Activated T-cell treated with anti-CD3 and anti-CD28 coated beads, Interleukin-2, amount 50 U/mL, for 72 hours (primary cell): ENCODE measurements at regions not wholly inside any gene's neighbourhood (a gene's known extent, or its start where the extent isn't known, plus 50 kb on each side); places are given as distances from the start of the nearest gene placed in this dataset.

Experiments
- ATAC-seq, 2 donors: fragments of 150-1000 bp; cut with Tn5 transposase; replicated peaks in 1 of 2; 2 replicates each; pipeline ENCODE4 v1.10.0; 2021; ENCODE audit warnings: moderate library complexity in 2 of 2, mild to moderate bottlenecking in 1 of 2
- DNase-seq, 2 donors: peaks; one replicate each; pipeline ENCODE4 v3.0.0; 2021 to 2022; ENCODE audit warnings: mixed read lengths in 1 of 2
- H3K27ac Mint-ChIP-seq: one replicate; pipeline ENCODE4 v1.8.0; 2022; ENCODE audit warnings: mild to moderate bottlenecking, moderate library complexity, mixed read lengths
- H3K27me3 Mint-ChIP-seq: one replicate; pipeline ENCODE4 v1.8.0; 2022; ENCODE audit warnings: low read depth, mixed read lengths
- H3K36me3 Mint-ChIP-seq, 2 donors: one replicate each; pipeline ENCODE4 v1.8.0; 2022; ENCODE audit warnings: mixed read lengths in 2 of 2, mild to moderate bottlenecking in 1 of 2; ENCODE audit not compliant: insufficient read depth in 2 of 2
- H3K4me1 Mint-ChIP-seq: one replicate; pipeline ENCODE4 v1.8.0; 2022; ENCODE audit warnings: low read depth, mixed read lengths
- H3K4me3 Mint-ChIP-seq, 2 donors: one replicate each; pipeline ENCODE4 v1.8.0; 2022; ENCODE audit warnings: mild to moderate bottlenecking in 2 of 2, mixed read lengths in 2 of 2, moderate library complexity in 2 of 2
- H3K9me3 Mint-ChIP-seq, 2 donors: one replicate each; pipeline ENCODE4 v1.8.0; 2022; ENCODE audit warnings: mixed read lengths in 2 of 2

DNA sequence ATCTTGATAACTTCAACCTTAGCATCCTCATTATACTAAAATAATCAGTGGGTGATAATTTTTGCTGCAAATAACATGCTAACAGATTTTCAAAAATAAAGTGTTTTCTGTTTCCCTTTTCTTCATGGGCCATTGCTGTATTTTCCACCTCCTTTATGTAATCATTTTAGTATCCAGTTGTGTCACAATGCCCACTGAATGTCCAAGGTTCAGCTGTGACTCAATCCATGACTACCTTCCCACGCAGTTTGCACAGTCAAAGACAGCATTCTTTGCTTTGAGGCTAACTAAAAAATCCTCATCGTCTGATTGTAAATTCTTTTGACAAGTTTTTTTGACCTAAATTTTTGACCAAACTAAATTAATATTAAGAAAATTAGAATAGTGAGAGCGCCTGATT, 474.1 kb downstream of the FLRT2 start:
- Mint-ChIP-seq H3K36me3 (peaks cover 2 to 7% of the 10 kb centered on the region in 2 donors), H3K9me3 (no peaks in the 10 kb centered on the region), H3K27ac (no peak overlapping the region), H3K27me3 (no peaks in the 10 kb centered on the region), H3K4me3 (no peak overlapping the region), H3K4me1 (no peaks in the 10 kb centered on the region)
- ATAC-seq (no peak), DNase-seq (peak in 1 of 2 donors; percentile 3)

DNA sequence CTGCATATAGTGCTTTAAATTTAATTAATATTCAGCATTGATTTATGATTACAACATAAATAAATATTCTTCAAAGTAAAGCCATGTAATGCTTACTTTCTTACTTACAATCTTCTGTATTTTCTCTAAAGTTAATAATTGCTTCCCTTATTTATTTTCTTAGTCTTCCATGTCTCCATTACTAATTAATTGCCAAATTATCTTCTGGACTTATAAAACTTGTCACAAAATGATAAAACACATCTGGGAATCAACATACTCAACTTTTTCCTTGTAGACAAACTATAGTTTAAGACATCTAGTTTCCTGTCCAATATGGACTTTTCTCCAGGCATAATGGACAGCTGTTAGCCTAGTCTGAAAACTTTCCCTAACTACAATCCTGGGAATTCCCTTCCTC, 466.6 kb downstream of the FLRT2 start:
- ATAC-seq (no peak), DNase-seq (no peak)
- Mint-ChIP-seq H3K27ac (no peak overlapping the region), H3K4me3 (no peak overlapping the region), H3K36me3 (peaks cover 0 to 3% of the 10 kb centered on the region in 2 donors), H3K4me1 (no peaks in the 10 kb centered on the region), H3K9me3 (no peaks in the 10 kb centered on the region), H3K27me3 (no peaks in the 10 kb centered on the region)

DNA sequence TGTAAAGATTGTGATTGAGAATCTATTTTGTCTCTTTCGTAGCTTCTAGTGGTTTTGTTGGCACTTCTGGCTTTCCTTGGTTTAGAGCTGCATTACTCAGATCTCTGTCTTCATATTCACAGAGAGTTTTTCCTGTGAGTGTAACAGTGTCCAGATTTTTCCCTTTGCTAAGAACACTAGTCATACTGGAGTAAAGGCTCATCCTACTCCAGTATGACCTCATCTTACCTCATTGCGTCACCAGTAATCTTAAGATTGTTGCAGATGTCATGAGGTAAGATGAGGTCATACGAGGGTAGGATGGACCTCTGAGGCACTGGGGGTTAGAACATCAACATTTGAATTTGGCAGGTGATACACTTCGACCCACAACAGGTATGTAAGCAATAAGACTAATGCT, 461.2 kb downstream of the FLRT2 start:
- H3K4me1 Mint-ChIP-seq, result no peaks in the 10 kb centered on the region
- H3K4me3 Mint-ChIP-seq, result no peak overlapping the region
- peaks cover 2 to 3% of the 10 kb centered on the region in 2 donors for H3K36me3 Mint-ChIP-seq
- no peak overlapping the region for H3K27ac Mint-ChIP-seq
- ATAC-seq (no peak), DNase-seq (no peak)
- peaks cover 0 to 4% of the 10 kb centered on the region in 2 donors for H3K9me3 Mint-ChIP-seq
- no peaks in the 10 kb centered on the region for H3K27me3 Mint-ChIP-seq

- DNase-seq, result no peak
- Mint-ChIP-seq H3K4me3 (no peak overlapping the region), H3K27ac (no peak overlapping the region), H3K36me3 (peaks cover 2 to 3% of the 10 kb centered on the region in 2 donors), H3K4me1 (no peaks in the 10 kb centered on the region), H3K9me3 (peaks cover 0 to 4% of the 10 kb centered on the region in 2 donors), H3K27me3 (no peaks in the 10 kb centered on the region)
- no peak for ATAC-seq
These were observed 458.0 kb downstream of the FLRT2 start for GRCh38 chr14:85987907-85988306.

DNA sequence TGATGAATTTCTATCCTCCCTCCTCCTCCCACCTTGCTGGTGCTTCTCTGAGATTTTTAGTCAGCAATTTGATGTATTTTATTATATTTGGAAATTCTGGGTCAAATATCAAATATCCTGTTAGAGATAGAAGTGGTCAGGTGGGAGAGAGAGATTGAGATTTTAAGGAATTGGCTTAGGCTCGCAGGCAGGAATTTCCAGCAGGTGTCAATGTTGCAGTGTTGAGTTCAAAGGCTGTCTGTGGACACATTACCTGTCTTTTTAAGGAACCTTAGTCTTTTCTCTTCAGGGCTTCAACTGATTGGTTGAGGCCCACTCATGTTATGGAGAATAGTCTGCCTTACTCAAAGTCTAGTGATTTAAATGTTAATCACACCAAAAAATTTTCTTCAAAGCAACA, 457.3 kb downstream of the FLRT2 start:
- Mint-ChIP-seq H3K4me1 (no peaks in the 10 kb centered on the region), H3K9me3 (peaks cover 0 to 4% of the 10 kb centered on the region in 2 donors), H3K4me3 (no peak overlapping the region), H3K27me3 (no peaks in the 10 kb centered on the region), H3K27ac (no peak overlapping the region), H3K36me3 (peaks cover 2 to 3% of the 10 kb centered on the region in 2 donors)
- ATAC-seq, result no peak
- DNase-seq, result no peak

DNA sequence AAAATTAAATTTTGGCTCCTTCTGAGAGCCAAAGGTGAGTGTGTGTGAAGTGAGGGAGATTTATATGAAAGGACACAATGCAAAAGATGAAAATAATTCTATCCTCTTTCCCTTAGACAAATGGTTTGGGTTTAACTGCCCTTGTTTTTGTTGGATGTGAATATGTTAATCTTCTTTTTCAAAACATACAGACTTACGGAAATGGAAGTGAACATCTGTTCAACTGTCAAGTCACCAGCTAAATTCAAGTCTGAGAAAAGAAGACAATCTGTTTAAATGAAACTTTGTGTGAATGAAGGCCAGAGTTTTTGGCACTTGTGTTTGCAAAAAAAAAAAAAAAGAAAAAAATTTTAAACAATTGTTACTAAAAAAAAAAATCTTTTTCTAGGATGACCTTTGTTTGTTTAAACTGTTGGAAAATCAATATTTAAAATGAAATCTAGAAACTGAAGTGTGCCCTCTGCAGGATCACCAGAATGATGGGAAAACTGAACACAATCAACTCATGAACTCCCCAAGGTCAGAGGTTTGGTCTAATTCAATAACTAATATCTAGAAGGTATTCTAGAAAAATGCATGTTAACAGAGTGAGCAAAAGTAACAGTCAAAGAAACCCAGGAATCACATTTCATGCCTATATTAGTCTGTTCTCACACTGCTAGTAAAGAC, 448.8 kb downstream of the FLRT2 start:
- Mint-ChIP-seq H3K9me3 (peaks cover 1 to 6% of the 10 kb centered on the region in 2 donors), H3K27me3 (no peaks in the 10 kb centered on the region), H3K36me3 (peaks cover 3 to 7% of the 10 kb centered on the region in 2 donors), H3K4me3 (no peak overlapping the region), H3K27ac (no peak overlapping the region), H3K4me1 (no peaks in the 10 kb centered on the region)
- DNase-seq (no peak), ATAC-seq (no peak)

GRCh38 chr14:85974602-85975001, 444.7 kb downstream of the FLRT2 start:
- no peak for DNase-seq
- Mint-ChIP-seq H3K27me3 (no peaks in the 10 kb centered on the region), H3K4me1 (no peaks in the 10 kb centered on the region), H3K27ac (no peak overlapping the region), H3K9me3 (peaks cover 13% of the 10 kb centered on the region in 2 donors), H3K4me3 (no peak overlapping the region), H3K36me3 (peaks cover 10 to 28% of the 10 kb centered on the region in 2 donors)
- no peak for ATAC-seq

DNA sequence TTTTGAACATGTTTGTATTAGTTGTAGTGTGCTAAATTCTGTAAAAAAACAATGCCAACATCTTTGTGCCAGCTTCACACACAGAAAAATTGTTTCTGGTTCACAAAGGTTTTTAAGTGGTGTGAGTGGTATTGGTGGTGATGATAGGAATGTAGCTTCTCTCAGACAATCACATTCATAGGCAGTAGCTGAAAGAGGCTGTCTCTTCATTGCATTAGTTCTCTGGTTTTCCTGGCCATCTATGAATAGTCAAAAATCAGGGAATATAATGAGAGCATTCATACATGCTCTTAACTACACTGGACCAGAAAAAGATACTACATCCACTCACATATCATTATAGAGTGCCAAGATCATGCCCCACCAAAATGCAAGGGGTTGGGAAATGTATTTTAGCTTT, 433.5 kb downstream of the FLRT2 start:
- H3K4me3 Mint-ChIP-seq, result no peak overlapping the region
- H3K36me3 Mint-ChIP-seq, result peaks cover 0 to 2% of the 10 kb centered on the region in 2 donors
- no peak for DNase-seq
- no peaks in the 10 kb centered on the region for H3K27me3 Mint-ChIP-seq
- ATAC-seq, result no peak
- no peak overlapping the region for H3K27ac Mint-ChIP-seq
- H3K9me3 Mint-ChIP-seq, result no peaks in the 10 kb centered on the region
- no peaks in the 10 kb centered on the region for H3K4me1 Mint-ChIP-seq

- Mint-ChIP-seq H3K4me3 (no peak overlapping the region), H3K27ac (no peak overlapping the region), H3K9me3 (peaks cover 2% of the 10 kb centered on the region in 2 donors), H3K4me1 (no peaks in the 10 kb centered on the region), H3K27me3 (no peaks in the 10 kb centered on the region), H3K36me3 (peaks cover 0 to 3% of the 10 kb centered on the region in 2 donors)
- ATAC-seq, result no peak
- no peak for DNase-seq
These were observed 430.8 kb downstream of the FLRT2 start for GRCh38 chr14:85960756-85961155.

- Mint-ChIP-seq H3K36me3 (peaks cover 0 to 3% of the 10 kb centered on the region in 2 donors), H3K9me3 (peaks cover 2% of the 10 kb centered on the region in 2 donors), H3K4me1 (no peaks in the 10 kb centered on the region), H3K27me3 (no peaks in the 10 kb centered on the region), H3K4me3 (no peak overlapping the region), H3K27ac (no peak overlapping the region)
- ATAC-seq, result no peak
- no peak for DNase-seq
These were observed 429.1 kb downstream of the FLRT2 start for GRCh38 chr14:85959063-85959462.

- no peak for DNase-seq
- Mint-ChIP-seq H3K4me1 (no peaks in the 10 kb centered on the region), H3K4me3 (no peak overlapping the region), H3K9me3 (peaks cover 2% of the 10 kb centered on the region in 2 donors), H3K27ac (no peak overlapping the region), H3K36me3 (peaks cover 0 to 2% of the 10 kb centered on the region in 2 donors), H3K27me3 (no peaks in the 10 kb centered on the region)
- ATAC-seq, result no peak
These were observed 428.1 kb downstream of the FLRT2 start for GRCh38 chr14:85958069-85958468.

GRCh38 chr14:85953265-85953664, 423.3 kb downstream of the FLRT2 start:
- Mint-ChIP-seq H3K4me1 (no peaks in the 10 kb centered on the region), H3K27ac (no peak overlapping the region), H3K27me3 (no peaks in the 10 kb centered on the region), H3K9me3 (peaks cover 2% of the 10 kb centered on the region in 2 donors), H3K36me3 (peaks cover 0 to 2% of the 10 kb centered on the region in 2 donors), H3K4me3 (no peak overlapping the region)
- ATAC-seq (no peak), DNase-seq (no peak)

- Mint-ChIP-seq H3K27me3 (no peaks in the 10 kb centered on the region), H3K9me3 (peaks cover 2 to 6% of the 10 kb centered on the region in 2 donors), H3K36me3 (peaks cover 2 to 8% of the 10 kb centered on the region in 2 donors), H3K4me3 (no peak overlapping the region), H3K4me1 (peaks cover 10% of the 10 kb centered on the region), H3K27ac (no peak overlapping the region)
- DNase-seq (no peak), ATAC-seq (no peak)
These were observed 418.2 kb downstream of the FLRT2 start for GRCh38 chr14:85948153-85948552.
